Nephron progenitor cell (in vitro differentiated cells): ENCODE measurements at regions not wholly inside any gene's neighbourhood (a gene's known extent, or its start where the extent isn't known, plus 50 kb on each side); places are given as distances from the start of the nearest gene placed in this dataset.
"Not testable (repeated sequence)": the region's sequence is repeated elsewhere in the genome, so short reads cannot be mapped to it uniquely, and the experiment has no call there.

ENCODE experiments used
- DNase-seq: peaks from one replicate; pipeline ENCODE4 v3.0.0; 2021
- H3K27ac Mint-ChIP-seq: 2 replicates; pipeline ENCODE4 v1.8.0; 2021; ENCODE audit warnings: mild to moderate bottlenecking, moderate library complexity, mixed read lengths
- H3K27me3 Mint-ChIP-seq: 2 replicates; pipeline ENCODE4 v1.8.0; 2021; ENCODE audit warnings: mild to moderate bottlenecking, low read depth, mixed read lengths; ENCODE audit not compliant: poor library complexity
- H3K36me3 Mint-ChIP-seq: 2 replicates; pipeline ENCODE4 v1.8.0; 2021; ENCODE audit warnings: low read depth, mixed read lengths
- H3K4me1 Mint-ChIP-seq: 2 replicates; pipeline ENCODE4 v1.8.0; 2021; ENCODE audit warnings: mixed read lengths
- H3K4me3 Mint-ChIP-seq: 2 replicates; pipeline ENCODE4 v1.8.0; 2021; ENCODE audit warnings: mild to moderate bottlenecking, moderate library complexity, mixed read lengths
- H3K9me3 Mint-ChIP-seq: 2 replicates; pipeline ENCODE4 v1.8.0; 2021; ENCODE audit warnings: mild to moderate bottlenecking, moderate library complexity, mixed read lengths
- TF ChIP-seq, protein P1 (sequence below): fragments of 200-600 bp; sonication (generic); IDR thresholded peaks from 2 replicates; pipeline ENCODE4 v1.5.0; 2021; ENCODE audit warnings: antibody characterized with exemption

DNA sequence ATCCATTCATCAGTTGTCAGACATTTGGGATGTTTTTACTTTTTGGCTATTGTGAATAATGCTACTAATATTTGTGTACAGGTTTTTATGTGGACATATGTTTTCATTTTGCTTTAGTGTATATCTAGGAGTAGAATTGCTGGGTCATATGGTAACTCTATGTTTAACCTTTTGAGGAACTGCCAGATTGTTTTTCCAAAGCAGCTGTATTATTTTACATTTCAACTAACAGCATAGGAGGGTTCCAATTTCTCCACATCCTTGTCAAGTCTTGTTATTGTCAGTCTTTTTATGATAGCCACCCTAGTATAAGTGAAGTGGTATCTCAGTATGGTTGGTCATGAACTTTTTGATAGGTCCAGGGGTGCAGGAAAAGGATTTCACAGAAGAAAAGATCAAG lies 114.5 kb upstream of the FAM9C start:
- H3K4me1 Mint-ChIP-seq, result peaks cover 13% of the 10 kb centered on the region
- no peak overlapping the region for H3K27ac Mint-ChIP-seq
- TF ChIP-seq, protein P1, sequence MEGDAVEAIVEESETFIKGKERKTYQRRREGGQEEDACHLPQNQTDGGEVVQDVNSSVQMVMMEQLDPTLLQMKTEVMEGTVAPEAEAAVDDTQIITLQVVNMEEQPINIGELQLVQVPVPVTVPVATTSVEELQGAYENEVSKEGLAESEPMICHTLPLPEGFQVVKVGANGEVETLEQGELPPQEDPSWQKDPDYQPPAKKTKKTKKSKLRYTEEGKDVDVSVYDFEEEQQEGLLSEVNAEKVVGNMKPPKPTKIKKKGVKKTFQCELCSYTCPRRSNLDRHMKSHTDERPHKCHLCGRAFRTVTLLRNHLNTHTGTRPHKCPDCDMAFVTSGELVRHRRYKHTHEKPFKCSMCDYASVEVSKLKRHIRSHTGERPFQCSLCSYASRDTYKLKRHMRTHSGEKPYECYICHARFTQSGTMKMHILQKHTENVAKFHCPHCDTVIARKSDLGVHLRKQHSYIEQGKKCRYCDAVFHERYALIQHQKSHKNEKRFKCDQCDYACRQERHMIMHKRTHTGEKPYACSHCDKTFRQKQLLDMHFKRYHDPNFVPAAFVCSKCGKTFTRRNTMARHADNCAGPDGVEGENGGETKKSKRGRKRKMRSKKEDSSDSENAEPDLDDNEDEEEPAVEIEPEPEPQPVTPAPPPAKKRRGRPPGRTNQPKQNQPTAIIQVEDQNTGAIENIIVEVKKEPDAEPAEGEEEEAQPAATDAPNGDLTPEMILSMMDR, result no peak
- H3K4me3 Mint-ChIP-seq, result no peak overlapping the region
- peaks cover 1% of the 10 kb centered on the region for H3K27me3 Mint-ChIP-seq
- H3K9me3 Mint-ChIP-seq, result peaks cover 39% of the 10 kb centered on the region
- no peak for DNase-seq
- H3K36me3 Mint-ChIP-seq, result peaks cover under 1% of the 10 kb centered on the region

DNA sequence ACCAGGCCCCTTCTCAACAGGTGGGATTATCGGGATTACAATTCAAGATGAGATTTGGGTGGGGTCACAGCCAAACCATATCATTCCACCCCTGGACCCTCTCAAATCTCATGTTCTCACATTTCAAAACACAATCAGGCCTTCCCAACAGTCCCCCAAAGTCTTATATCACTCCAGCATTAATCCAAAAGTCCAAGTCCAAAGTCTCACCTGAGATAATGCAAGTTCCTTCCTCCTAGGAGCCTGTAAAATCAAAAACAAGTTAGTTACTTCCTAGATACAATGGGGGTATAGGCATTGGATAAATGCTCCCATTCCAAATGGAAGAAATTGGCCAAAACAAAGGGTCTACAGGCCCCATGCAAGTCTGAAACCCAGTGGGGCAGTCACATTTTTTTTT lies 111.1 kb upstream of the FAM9C start:
- H3K27me3 Mint-ChIP-seq, H3K36me3 Mint-ChIP-seq, H3K27ac Mint-ChIP-seq, H3K4me3 Mint-ChIP-seq, DNase-seq: not testable (repeated sequence)
- Mint-ChIP-seq H3K9me3 (peaks cover 53% of the 10 kb centered on the region), H3K4me1 (peaks cover 12% of the 10 kb centered on the region)

DNA sequence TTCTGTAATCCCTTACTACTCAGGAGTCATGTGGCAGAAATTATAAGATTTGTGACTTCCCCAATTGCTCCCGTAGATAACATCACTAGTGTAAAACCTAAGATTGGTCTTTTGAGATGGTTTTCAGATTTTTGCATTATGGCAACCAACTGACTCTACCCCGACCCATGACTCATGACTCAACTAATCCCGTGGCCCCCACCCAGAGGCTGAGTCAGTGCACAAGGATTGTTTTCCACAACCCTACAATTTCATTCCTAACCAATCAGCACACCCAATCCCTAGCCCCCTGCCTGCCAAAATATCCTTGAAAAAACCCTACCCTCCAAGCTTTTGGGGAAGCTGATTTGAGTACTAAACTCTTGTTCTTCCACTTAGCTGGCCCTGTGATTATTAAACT lies 109.4 kb upstream of the FAM9C start:
- Mint-ChIP-seq H3K36me3 (peaks cover 4% of the 10 kb centered on the region), H3K27ac (no peak overlapping the region), H3K4me1 (peaks cover 4% of the 10 kb centered on the region), H3K9me3 (peaks cover 50% of the 10 kb centered on the region), H3K27me3 (no peaks in the 10 kb centered on the region), H3K4me3 (no peak overlapping the region)
- TF ChIP-seq, protein P1, result no peak
- no peak for DNase-seq

DNA sequence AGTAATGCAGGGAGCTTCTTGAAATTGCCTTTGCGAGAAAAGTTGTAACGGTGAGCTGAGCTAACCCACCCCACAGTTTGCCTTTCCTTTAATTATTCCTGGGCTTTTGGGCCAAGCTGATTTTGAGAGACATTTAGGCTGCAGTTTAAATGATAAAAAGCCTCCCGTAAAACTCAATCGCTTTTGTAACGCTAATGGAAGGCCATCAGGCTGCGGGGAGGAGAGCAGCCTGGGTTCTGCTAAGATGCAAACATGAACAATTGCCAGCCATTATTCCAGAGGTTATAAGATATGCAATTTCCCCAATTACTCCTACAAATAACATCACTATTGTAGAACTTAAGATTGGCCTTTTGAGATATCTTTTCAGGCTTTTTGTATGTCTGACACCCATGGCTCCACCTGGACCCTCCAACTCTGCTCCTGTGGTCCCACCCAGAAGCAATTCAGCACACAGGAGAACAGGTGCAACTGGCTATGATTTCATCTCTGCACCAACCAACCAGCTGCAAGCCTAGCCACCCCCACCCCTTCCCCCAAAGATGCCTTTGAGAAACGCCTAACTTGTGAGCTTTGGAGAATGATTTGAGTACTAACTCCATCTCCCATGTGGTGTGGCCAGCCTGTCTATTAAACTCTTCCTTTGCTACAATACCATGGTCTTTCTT lies 108.2 kb upstream of the FAM9C start:
- Mint-ChIP-seq H3K27me3 (no peaks in the 10 kb centered on the region), H3K27ac (no peak overlapping the region), H3K9me3 (peaks cover 59% of the 10 kb centered on the region), H3K4me3 (no peak overlapping the region), H3K4me1 (peaks cover 4% of the 10 kb centered on the region), H3K36me3 (peaks cover 4% of the 10 kb centered on the region)
- TF ChIP-seq, protein P1, result no peak
- no peak for DNase-seq

DNA sequence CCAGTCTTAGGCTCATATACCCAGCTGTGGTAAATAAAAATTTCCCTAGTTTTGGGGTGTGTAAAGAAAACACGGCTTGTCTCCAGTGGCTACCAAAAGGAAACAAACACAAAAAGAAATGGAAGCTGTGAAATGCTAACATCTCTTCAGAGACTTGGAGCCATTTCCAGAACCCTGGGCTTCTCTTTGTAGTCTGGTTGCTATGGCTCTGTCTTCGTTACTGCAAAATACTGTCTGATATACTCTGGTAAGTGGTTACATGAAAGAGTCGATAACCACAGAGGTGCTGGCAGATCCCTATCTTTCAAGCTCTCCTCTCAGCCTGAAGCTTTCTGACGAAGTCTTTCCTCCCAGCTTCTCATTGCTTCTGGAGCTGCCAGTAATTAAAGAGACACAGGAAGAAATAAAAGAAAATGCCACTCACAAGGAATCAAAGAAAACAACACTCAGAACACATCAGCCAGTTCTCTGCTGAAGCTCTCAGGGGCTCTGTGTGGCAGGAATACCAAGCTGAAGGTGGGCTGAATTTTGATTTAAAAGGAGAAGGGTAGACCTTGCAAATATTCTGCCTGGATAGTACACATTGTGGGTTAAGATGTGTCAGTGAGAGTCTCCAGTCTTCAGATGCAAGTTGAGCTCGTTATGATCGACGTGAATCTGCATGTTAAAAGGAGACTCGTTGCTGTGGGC lies 107.6 kb upstream of the FAM9C start:
- DNase-seq, result no peak
- Mint-ChIP-seq H3K4me1 (peaks cover 4% of the 10 kb centered on the region), H3K27me3 (no peaks in the 10 kb centered on the region), H3K36me3 (peaks cover 5% of the 10 kb centered on the region), H3K9me3 (peaks cover 65% of the 10 kb centered on the region), H3K27ac (no peak overlapping the region), H3K4me3 (no peak overlapping the region)
- TF ChIP-seq, protein P1, result no peak

DNA sequence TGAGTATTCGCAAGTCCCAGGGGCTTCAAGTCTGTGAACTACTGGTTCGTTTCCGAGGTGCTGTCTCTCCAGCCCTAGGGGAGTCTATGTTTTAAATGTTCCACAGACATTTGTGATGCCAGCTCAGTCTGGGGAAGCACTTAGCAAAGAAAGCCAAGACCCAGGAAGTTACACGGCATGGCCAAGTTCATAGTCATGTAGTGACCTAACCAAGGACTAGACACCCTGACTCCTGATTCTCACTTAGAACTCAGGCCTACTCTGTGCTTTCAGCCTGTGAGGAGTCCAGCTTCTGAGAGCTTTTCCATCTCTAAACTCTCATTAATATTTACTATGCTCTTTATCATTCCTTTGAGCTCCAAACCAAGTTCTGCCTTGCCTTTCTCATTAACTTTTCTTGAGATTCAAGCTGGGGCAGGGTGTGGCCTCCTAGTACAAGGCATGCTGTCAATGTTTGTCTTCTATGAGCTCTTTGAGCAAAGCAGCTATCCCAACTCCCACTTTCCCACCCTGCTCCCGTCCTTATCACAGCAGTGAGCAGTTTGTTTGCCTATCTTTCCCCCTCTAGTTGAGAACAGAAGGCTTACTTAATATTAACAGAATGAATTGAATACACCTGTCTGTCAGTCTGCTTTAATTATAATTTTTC lies 105.4 kb upstream of the FAM9C start:
- H3K9me3 Mint-ChIP-seq, result peaks cover 71% of the 10 kb centered on the region
- peaks cover 14% of the 10 kb centered on the region for H3K36me3 Mint-ChIP-seq
- no peaks in the 10 kb centered on the region for H3K27me3 Mint-ChIP-seq
- H3K4me1 Mint-ChIP-seq, result peaks cover 4% of the 10 kb centered on the region
- TF ChIP-seq, protein P1, result no peak
- no peak overlapping the region for H3K4me3 Mint-ChIP-seq
- DNase-seq, result no peak
- H3K27ac Mint-ChIP-seq, result no peak overlapping the region
